ENCODE measurements at regions not wholly inside any gene's neighbourhood (a gene's known extent, or its start where the extent isn't known, plus 50 kb on each side); places are given as distances from the start of the nearest gene placed in this dataset.

- ATAC-seq, result no peak
Measured at GRCh38 chr15:37880009-37880834, 54.2 kb upstream of the TMCO5A start.

GRCh38 chr15:37880835-37881153 lies 53.6 kb upstream of the TMCO5A start:
- no peak for ATAC-seq

- ATAC-seq, result no peak
Measured at GRCh38 chr15:37881237-37882013, 53.0 kb upstream of the TMCO5A start.

- ATAC-seq, result no peak
Measured at GRCh38 chr15:37882640-37883039, 51.8 kb upstream of the TMCO5A start.

Data from esophagus mucosa (tissue), 1 donor.